ENCODE measurements at regions not wholly inside any gene's neighbourhood (a gene's known extent, or its start where the extent isn't known, plus 50 kb on each side); places are given as distances from the start of the nearest gene placed in this dataset.

GRCh38 chr2:116716038-116716437, 1098.5 kb upstream of the DDX18 start:
- TF ChIP-seq CTCF (IDR thresholded peaks at IDR 0.05; ENCODE audit: low read length) (no peak), EZH2 (IDR thresholded peaks at IDR 0.05; ENCODE audit: borderline replicate concordance, low read length) (no peak)
